Activated CD4-positive, alpha-beta T cell treated with anti-CD3 and anti-CD28 coated beads, Interleukin-2, amount 50 U/mL, for 4 hours (primary cell): ENCODE measurements at regions not wholly inside any gene's neighbourhood (a gene's known extent, or its start where the extent isn't known, plus 50 kb on each side); places are given as distances from the start of the nearest gene placed in this dataset.

Source experiments
- DNase-seq, 2 experiments: peaks; one replicate each; pipeline ENCODE4 v3.0.0-alpha.2; 2020

DNA sequence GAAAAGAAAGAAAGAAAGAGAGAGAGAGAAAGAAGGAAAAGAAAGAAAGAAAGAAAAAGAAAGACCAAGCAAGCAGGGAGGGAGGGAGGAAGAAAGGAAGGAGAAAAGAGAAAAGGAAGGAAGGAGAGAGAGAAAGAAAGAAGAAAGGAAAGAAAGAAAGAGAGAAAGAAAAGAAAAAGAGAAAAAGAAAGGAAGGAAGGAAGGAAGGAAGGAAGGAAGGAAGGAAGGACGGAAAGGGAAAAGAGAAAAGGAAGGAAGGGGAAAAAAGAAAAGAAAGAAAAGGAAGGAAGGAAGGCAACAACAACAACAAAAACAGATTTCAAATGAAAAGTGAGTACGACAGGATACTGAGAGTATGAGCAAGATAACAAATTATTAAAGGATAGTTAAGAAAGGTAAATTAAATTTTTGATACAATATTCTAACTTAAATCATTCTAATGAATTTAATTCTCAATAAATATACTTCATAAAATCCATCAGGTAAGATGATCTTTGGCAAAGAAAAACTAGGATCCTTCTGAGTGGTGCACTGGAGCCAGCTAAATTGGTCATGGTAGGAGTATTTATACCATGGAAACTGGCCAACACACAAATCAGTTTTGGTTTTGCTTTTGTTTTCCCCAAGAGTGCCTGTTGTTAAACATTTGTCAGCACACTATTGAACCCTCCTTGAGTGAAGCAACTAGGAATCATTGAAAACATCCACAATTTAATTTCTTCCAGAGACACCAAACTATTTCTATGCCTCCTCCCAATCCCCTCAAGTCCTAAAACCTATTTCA, 56.1 kb upstream of the DYRK2 start:
- no peak for DNase-seq

DNA sequence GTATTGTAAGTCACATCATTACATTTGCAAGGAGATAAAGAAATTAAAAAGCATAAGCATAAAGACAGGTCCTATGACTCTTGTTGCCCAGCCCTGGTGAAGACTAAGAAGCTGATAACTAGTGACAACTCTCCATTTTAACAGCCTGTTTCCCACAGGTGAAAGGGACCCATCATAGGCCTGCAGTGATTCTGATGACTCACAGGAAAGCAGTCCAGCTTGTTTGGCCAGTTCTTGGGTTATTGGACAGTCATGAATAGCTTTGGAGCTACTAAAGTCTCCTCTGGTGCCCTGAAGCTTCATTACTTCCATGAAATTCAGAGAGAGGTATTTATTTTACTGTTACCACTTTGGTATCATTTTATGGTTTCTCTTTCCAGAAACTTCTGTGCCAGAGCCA, 55.5 kb upstream of the DYRK2 start:
- no peak for DNase-seq

DNA sequence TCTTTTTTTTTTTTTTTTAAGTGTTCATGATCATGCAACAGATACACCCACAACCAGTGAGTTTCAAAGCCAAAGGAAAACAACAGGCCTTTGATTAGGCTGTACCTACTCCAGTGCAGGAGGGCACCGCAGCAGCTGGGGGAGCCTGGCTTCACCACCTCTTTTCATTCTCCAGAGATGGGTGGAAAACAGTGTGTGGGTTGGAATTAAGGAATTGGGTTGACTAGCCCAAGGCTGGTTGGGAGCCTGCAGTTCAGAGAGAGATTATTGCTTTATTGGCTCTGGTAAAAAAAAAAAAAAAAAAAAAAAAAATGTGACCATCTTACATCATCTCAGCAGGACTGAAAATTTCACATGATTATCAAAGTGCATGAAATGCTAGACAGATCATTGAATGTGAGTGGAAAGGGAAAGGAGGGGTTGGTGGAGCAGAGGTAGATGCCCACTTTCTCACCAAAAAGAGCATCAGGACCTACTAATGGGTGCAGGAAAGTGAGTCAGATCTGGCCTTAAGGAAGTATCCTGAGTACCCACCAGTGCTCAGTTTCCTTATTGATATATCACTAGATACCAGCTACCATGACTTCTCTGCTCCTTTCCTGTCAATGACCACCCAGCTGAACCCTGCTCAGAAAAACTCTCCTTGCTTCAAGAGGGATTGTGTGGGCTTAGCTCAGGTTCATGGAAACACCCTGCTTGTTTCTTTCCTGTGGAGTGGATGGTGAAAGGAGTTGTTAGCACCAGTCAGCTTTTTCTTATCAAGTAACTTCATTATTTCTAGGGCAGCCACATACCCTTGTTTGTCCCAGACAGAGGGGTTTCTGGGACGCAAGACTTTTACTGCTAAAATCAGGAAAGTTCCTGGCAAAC, 54.8 kb upstream of the DYRK2 start:
- no peak for DNase-seq

DNA sequence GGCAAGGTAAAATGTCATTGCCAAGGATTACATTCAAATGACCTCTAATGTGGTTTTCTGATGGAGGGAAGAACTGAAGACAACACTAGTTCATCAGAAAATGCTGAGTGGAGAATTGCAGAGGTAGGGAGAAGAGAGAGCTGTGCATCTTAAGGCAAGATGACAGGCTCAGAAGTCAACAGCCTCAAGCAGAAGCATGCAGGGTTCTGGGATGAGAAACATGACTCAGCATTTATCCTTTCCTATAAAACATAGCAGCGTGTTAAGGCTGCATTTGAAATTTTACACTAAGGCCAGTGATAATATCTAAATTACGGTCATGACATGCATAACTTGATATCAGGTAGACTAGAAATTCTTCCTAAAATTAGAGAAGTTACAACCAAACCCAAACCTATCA, 53.7 kb upstream of the DYRK2 start:
- DNase-seq = no peak

DNA sequence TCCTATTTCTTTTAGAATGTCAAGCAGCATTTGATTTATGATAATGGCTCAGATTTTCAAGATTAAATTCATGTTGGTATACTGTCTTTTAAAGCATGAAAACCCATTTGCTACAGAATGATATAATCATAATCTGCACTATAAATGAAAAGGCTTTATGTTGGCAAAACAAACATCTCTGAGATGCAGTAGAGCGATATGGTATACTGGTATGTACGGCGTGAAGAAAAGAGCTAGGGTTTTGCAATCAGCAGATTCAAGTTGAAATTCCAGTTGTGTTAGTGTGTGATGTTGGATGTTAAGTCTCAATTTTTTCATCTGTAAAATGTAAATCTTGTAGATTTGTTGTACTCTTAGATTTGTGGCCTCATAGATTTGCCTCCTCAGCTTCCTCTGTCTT, 53.2 kb upstream of the DYRK2 start:
- DNase-seq = no peak

DNA sequence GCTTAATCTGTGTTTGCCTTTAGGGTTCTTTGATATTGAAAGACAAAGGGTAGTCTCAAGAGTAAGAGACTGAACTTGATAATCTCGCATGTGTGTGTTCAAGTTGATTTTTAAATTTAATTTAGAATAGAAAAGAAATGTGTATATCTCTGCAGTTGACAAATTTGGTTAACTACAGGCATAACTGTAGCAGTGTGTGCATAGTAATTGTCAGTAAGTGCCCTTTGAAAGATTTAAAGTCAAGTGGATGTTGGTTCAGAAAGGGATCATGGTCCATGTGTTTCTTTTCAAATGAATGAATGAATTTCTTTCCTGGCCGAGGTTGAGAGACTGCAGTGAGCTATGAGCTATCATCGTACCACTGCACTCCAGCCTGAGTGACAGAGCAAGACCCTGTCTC, 49.9 kb upstream of the DYRK2 start:
- DNase-seq = no peak
